BLaER1 (cell line): ENCODE measurements at regions not wholly inside any gene's neighbourhood (a gene's known extent, or its start where the extent isn't known, plus 50 kb on each side); places are given as distances from the start of the nearest gene placed in this dataset.

Experiments used
- H3K27ac ChIP-seq: shearing (Covaris generic); formaldehyde crosslinking; 2 replicates; pipeline ENCODE4 v1.8.1; 2022
- H3K27me3 ChIP-seq: shearing (Covaris generic); formaldehyde crosslinking; 2 replicates; pipeline ENCODE4 v1.8.1; 2022
- H3K36me3 ChIP-seq: shearing (Covaris generic); formaldehyde crosslinking; 2 replicates; pipeline ENCODE4 v1.8.1; 2022
- H3K4me1 ChIP-seq: shearing (Covaris generic); formaldehyde crosslinking; 2 replicates; pipeline ENCODE4 v1.8.1; 2022
- H3K4me2 ChIP-seq: shearing (Covaris generic); formaldehyde crosslinking; 2 replicates; pipeline ENCODE4 v1.8.1; 2022
- H3K4me3 ChIP-seq: shearing (Covaris generic); formaldehyde crosslinking; 2 replicates; pipeline ENCODE4 v1.8.1; 2022
- H3K9ac ChIP-seq: shearing (Covaris generic); formaldehyde crosslinking; 2 replicates; pipeline ENCODE4 v1.8.1; 2022
- H3K9me3 ChIP-seq: shearing (Covaris generic); formaldehyde crosslinking; 2 replicates; pipeline ENCODE4 v1.8.1; 2022
- H4K20me1 ChIP-seq: shearing (Covaris generic); formaldehyde crosslinking; 2 replicates; pipeline ENCODE4 v1.8.1; 2022
- Cebpa-rat ChIP-seq: shearing (Covaris generic); IDR thresholded peaks from 2 replicates; pipeline ENCODE4 v1.8.1; 2022

- Histone ChIP-seq H4K20me1 (no peaks in the 10 kb centered on the region), H3K27ac (no peak overlapping the region), H3K4me2 (peak overlapping the region; percentile 32; the same call in 1 of the 2 replicates), H3K4me3 (no peak overlapping the region), H3K9ac (no peak overlapping the region), H3K36me3 (no peaks in the 10 kb centered on the region), H3K9me3 (no peaks in the 10 kb centered on the region), H3K27me3 (no peaks in the 10 kb centered on the region), H3K4me1 (peaks cover 61% of the 10 kb centered on the region)
- TF ChIP-seq Cebpa-rat: no peak
These were observed 57.7 kb upstream of the FAM20C start for GRCh38 chr7:134561-135256.

GRCh38 chr7:135257-135653, 57.1 kb upstream of the FAM20C start:
- no peaks in the 10 kb centered on the region for H4K20me1 ChIP-seq
- H3K9ac ChIP-seq: no peak overlapping the region
- H3K4me2 ChIP-seq: peak overlapping the region; percentile 32
- TF ChIP-seq Cebpa-rat: no peak
- H3K4me3 ChIP-seq: no peak overlapping the region
- no peaks in the 10 kb centered on the region for H3K27me3 ChIP-seq
- H3K27ac ChIP-seq: no peak overlapping the region
- peaks cover 55% of the 10 kb centered on the region for H3K4me1 ChIP-seq
- no peaks in the 10 kb centered on the region for H3K9me3 ChIP-seq
- H3K36me3 ChIP-seq: no peaks in the 10 kb centered on the region

- peak overlapping the region; percentile 32; the same call in 1 of the 2 replicates for H3K4me2 ChIP-seq
These were observed 56.4 kb upstream of the FAM20C start for GRCh38 chr7:135731-136645.

GRCh38 chr7:137094-137891, 55.1 kb upstream of the FAM20C start:
- no peaks in the 10 kb centered on the region for H3K9me3 ChIP-seq
- no peak for TF ChIP-seq Cebpa-rat
- H3K4me3 ChIP-seq: no peak overlapping the region
- H3K27me3 ChIP-seq: no peaks in the 10 kb centered on the region
- no peak overlapping the region for H3K9ac ChIP-seq
- no peak overlapping the region for H3K27ac ChIP-seq
- no peaks in the 10 kb centered on the region for H4K20me1 ChIP-seq
- H3K4me1 ChIP-seq: peaks cover 35% of the 10 kb centered on the region
- no peaks in the 10 kb centered on the region for H3K36me3 ChIP-seq
- peak overlapping the region; percentile 18; the same call in 1 of the 2 replicates for H3K4me2 ChIP-seq

More at GRCh38 chr7:135731-136645, 56.4 kb upstream of the FAM20C start:
- Histone ChIP-seq H4K20me1 (no peaks in the 10 kb centered on the region), H3K36me3 (no peaks in the 10 kb centered on the region), H3K9ac (no peak overlapping the region), H3K4me1 (peaks cover 48% of the 10 kb centered on the region), H3K27me3 (no peaks in the 10 kb centered on the region), H3K9me3 (no peaks in the 10 kb centered on the region), H3K27ac (no peak overlapping the region), H3K4me3 (no peak overlapping the region)
- no peak for TF ChIP-seq Cebpa-rat

GRCh38 chr7:139131-139530, 53.2 kb upstream of the FAM20C start:
- Histone ChIP-seq H4K20me1 (no peaks in the 10 kb centered on the region), H3K27ac (peak overlapping the region; percentile 60; the same call in 1 of the 2 replicates), H3K9me3 (no peaks in the 10 kb centered on the region), H3K27me3 (no peaks in the 10 kb centered on the region), H3K9ac (peak overlapping the region; percentile 12; the same call in 1 of the 2 replicates), H3K4me3 (no peak overlapping the region), H3K4me1 (peaks cover 38% of the 10 kb centered on the region), H3K4me2 (peak overlapping the region; percentile 63), H3K36me3 (no peaks in the 10 kb centered on the region)
- TF ChIP-seq Cebpa-rat: no peak

DNA sequence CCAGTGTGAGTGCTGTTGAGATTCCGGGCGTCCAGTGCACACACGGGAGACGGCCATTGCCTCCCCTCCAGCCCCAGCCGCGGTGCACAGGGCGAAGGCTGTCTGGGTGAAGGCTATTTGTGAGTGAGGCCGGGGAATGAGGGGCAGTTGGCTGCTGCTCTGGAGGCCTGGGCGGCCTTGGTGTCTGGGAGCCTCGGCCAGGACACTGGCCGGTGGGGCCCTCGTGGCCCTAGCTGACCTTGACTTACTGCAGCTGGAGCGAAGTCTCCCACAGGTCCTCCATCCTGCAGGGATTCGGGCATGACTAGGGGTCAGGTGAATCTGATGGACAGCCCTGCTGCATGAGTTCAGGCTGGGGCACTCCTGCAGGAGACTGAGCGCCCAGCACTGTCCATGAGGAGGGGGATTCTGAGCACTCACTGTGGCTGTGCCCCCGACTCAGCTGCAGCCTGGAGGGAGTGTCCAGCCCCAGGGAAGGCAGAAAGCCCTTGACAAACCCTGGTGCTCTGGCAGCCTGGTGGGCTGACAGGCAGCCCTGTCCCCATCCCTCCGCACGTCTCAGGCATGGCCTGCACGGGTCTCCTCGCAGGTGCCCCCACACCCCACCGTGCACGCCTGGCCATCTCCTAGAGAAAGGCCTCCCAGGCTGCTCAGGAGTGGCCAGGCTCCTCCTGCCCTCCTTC, 52.7 kb upstream of the FAM20C start:
- Histone ChIP-seq H3K36me3 (no peaks in the 10 kb centered on the region), H3K9ac (no peak overlapping the region), H3K4me1 (peaks cover 44% of the 10 kb centered on the region), H3K4me2 (peak overlapping the region; percentile 63), H4K20me1 (no peaks in the 10 kb centered on the region), H3K27me3 (no peaks in the 10 kb centered on the region), H3K9me3 (no peaks in the 10 kb centered on the region), H3K27ac (peak overlapping the region; percentile 60; the same call in 1 of the 2 replicates), H3K4me3 (no peak overlapping the region)
- no peak for TF ChIP-seq Cebpa-rat

GRCh38 chr7:140996-141395, 51.4 kb upstream of the FAM20C start:
- H3K4me3 ChIP-seq: no peak overlapping the region
- H3K27me3 ChIP-seq: no peaks in the 10 kb centered on the region
- TF ChIP-seq Cebpa-rat: no peak
- peaks cover 41% of the 10 kb centered on the region for H3K4me1 ChIP-seq
- H3K36me3 ChIP-seq: no peaks in the 10 kb centered on the region
- no peak overlapping the region for H3K4me2 ChIP-seq
- no peaks in the 10 kb centered on the region for H3K9me3 ChIP-seq
- H4K20me1 ChIP-seq: no peaks in the 10 kb centered on the region
- no peak overlapping the region for H3K9ac ChIP-seq
- no peak overlapping the region for H3K27ac ChIP-seq

GRCh38 chr7:142248-142941, 50.0 kb upstream of the FAM20C start:
- TF ChIP-seq Cebpa-rat: no peak
- Histone ChIP-seq H3K9me3 (no peaks in the 10 kb centered on the region), H4K20me1 (no peaks in the 10 kb centered on the region), H3K4me2 (no peak overlapping the region), H3K36me3 (peaks cover 3% of the 10 kb centered on the region), H3K9ac (no peak overlapping the region), H3K4me3 (no peak overlapping the region), H3K27ac (no peak overlapping the region), H3K27me3 (no peaks in the 10 kb centered on the region), H3K4me1 (peaks cover 38% of the 10 kb centered on the region)
